OCI-LY1 (cell line): ENCODE measurements at regions not wholly inside any gene's neighbourhood (a gene's known extent, or its start where the extent isn't known, plus 50 kb on each side); places are given as distances from the start of the nearest gene placed in this dataset.

Experiments used
- H2AFZ ChIP-seq: fragments of 200-600 bp; sonication (generic), shearing (Covaris generic); 2 replicates; pipeline ENCODE4 v1.6.0; 2014; ENCODE audit warnings: antibody characterized with exemption, mild to moderate bottlenecking, low read length
- H3F3A ChIP-seq: fragments of 200-600 bp; sonication (generic), shearing (Covaris generic); 2 replicates; pipeline ENCODE4 v1.6.0; 2014; ENCODE audit warnings: mild to moderate bottlenecking, antibody characterized with exemption, low read length, moderate library complexity; ENCODE audit not compliant: insufficient read depth
- H3K27ac ChIP-seq: fragments of 200-600 bp; sonication (generic); 2 replicates; pipeline ENCODE4 v1.5.1; 2014; ENCODE audit warnings: low read length, mixed run types, mild to moderate bottlenecking, low read depth; ENCODE audit not compliant: poor library complexity, severe bottlenecking
- H3K27me3 ChIP-seq: fragments of 200-600 bp; sonication (generic); 2 replicates; pipeline ENCODE4 v1.6.0; 2014; ENCODE audit warnings: antibody characterized with exemption, mild to moderate bottlenecking, low read length, moderate library complexity; ENCODE audit not compliant: insufficient read depth
- H3K36me3 ChIP-seq: fragments of 200-600 bp; sonication (generic); 2 replicates; pipeline ENCODE4 v1.6.1; 2014; ENCODE audit warnings: mild to moderate bottlenecking, antibody characterized with exemption, low read length, moderate library complexity, mixed read lengths; ENCODE audit not compliant: insufficient read depth
- H3K4me1 ChIP-seq: fragments of 200-600 bp; sonication (generic); 2 replicates; pipeline ENCODE4 v1.5.1; 2014; ENCODE audit warnings: mild to moderate bottlenecking, low read length, moderate library complexity; ENCODE audit not compliant: insufficient read depth, severe bottlenecking
- H3K4me2 ChIP-seq: fragments of 200-600 bp; sonication (generic), shearing (Covaris generic); 2 replicates; pipeline ENCODE4 v1.6.1; 2014; ENCODE audit warnings: low read length
- H3K4me3 ChIP-seq: fragments of 200-600 bp; sonication (generic); 2 replicates; pipeline ENCODE4 v1.5.1; 2014; ENCODE audit warnings: low read length, low read depth, mild to moderate bottlenecking, mixed read lengths; ENCODE audit not compliant: poor library complexity, severe bottlenecking
- H3K79me2 ChIP-seq: fragments of 200-600 bp; shearing (Covaris generic); 2 replicates; pipeline ENCODE4 v1.6.1; 2016; ENCODE audit warnings: mixed run types, low read length, mixed read lengths; ENCODE audit not compliant: insufficient read depth
- H3K9ac ChIP-seq: fragments of 200-600 bp; sonication (generic), shearing (Covaris generic); 2 replicates; pipeline ENCODE4 v1.6.1; 2014; ENCODE audit warnings: mild to moderate bottlenecking, low read length, mixed read lengths
- H3K9me2 ChIP-seq: fragments of 200-600 bp; sonication (generic), shearing (Covaris generic); 2 replicates; pipeline ENCODE4 v1.6.1; 2014; ENCODE audit warnings: low read depth, mild to moderate bottlenecking, low read length, mixed read lengths
- H3K9me3 ChIP-seq: fragments of 200-600 bp; shearing (Covaris generic); 2 replicates; pipeline ENCODE4 v1.6.1; 2014; ENCODE audit warnings: low read length, mixed read lengths
- H4K20me1 ChIP-seq: fragments of 200-600 bp; sonication (generic), shearing (Covaris generic); 2 replicates; pipeline ENCODE4 v1.6.0; 2016; ENCODE audit warnings: mild to moderate bottlenecking, low read length; ENCODE audit not compliant: insufficient read depth
- EZH2 ChIP-seq: fragments of 200-600 bp; sonication (generic), shearing (Covaris generic); IDR thresholded peaks from 2 replicates; pipeline ENCODE4 v1.8.0; 2017; ENCODE audit warnings: borderline replicate concordance, mixed run types, mild to moderate bottlenecking, antibody characterized with exemption, low read length, moderate library complexity, mixed read lengths
- TF ChIP-seq, protein P1 (sequence below): fragments of 200-600 bp; sonication (generic), shearing (Covaris generic); IDR thresholded peaks from 2 replicates; pipeline ENCODE4 v1.5.1; 2017; ENCODE audit warnings: mild to moderate bottlenecking, antibody characterized with exemption, low read length, moderate library complexity, mixed read lengths

DNA sequence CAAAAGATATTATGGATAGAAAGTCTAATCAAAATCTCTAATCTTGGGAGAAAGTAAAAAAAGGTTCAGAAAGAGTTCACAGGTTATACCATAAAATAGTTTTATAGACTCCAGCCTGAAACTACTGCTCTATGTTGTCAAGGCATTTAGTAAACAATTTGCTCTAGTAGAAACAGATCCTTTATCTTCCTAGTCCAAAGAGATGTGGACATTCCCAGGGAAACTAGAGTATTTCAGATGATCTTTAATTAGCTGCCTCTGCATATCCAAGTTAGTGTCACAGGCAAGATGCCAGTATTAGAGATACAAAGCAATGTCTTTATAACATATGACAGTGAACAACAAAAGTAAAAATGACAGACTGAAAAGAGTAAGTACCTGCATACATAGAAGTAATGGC, 708.6 kb downstream of the CCDC85A start:
- no peaks in the 10 kb centered on the region for H4K20me1 ChIP-seq
- no peaks in the 10 kb centered on the region for H3K4me1 ChIP-seq
- H3K27ac ChIP-seq, result no peak overlapping the region
- H3F3A ChIP-seq, result no peaks in the 10 kb centered on the region
- TF ChIP-seq, protein P1, sequence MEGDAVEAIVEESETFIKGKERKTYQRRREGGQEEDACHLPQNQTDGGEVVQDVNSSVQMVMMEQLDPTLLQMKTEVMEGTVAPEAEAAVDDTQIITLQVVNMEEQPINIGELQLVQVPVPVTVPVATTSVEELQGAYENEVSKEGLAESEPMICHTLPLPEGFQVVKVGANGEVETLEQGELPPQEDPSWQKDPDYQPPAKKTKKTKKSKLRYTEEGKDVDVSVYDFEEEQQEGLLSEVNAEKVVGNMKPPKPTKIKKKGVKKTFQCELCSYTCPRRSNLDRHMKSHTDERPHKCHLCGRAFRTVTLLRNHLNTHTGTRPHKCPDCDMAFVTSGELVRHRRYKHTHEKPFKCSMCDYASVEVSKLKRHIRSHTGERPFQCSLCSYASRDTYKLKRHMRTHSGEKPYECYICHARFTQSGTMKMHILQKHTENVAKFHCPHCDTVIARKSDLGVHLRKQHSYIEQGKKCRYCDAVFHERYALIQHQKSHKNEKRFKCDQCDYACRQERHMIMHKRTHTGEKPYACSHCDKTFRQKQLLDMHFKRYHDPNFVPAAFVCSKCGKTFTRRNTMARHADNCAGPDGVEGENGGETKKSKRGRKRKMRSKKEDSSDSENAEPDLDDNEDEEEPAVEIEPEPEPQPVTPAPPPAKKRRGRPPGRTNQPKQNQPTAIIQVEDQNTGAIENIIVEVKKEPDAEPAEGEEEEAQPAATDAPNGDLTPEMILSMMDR, result no peak
- no peak for TF ChIP-seq EZH2
- H3K9me3 ChIP-seq, result no peaks in the 10 kb centered on the region
- no peaks in the 10 kb centered on the region for H3K79me2 ChIP-seq
- H3K9ac ChIP-seq, result no peak overlapping the region
- no peak overlapping the region for H2AFZ ChIP-seq
- H3K4me3 ChIP-seq, result no peak overlapping the region
- H3K36me3 ChIP-seq, result no peaks in the 10 kb centered on the region
- H3K9me2 ChIP-seq, result no peaks in the 10 kb centered on the region
- H3K4me2 ChIP-seq, result no peak overlapping the region
- H3K27me3 ChIP-seq, result no peaks in the 10 kb centered on the region

DNA sequence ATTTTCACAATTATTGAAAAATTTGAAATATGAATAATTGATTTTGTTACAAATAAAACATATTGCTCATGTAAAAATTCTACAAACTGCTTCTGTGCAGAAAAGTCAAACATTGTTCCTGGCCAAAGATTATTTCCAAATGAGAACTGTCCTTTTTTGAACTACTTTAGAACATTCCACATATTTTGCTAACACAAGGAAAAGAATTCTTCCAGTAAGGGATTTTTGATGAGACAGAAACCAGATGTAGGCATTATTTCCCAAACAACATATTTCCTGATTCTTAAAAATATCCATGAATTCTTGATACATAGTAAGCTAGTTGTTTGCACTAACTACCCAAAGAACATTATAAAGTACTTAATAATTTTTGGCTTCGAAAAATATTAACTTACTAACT, 715.2 kb downstream of the CCDC85A start:
- Histone ChIP-seq H3K9me2 (no peaks in the 10 kb centered on the region), H3K9ac (no peak overlapping the region), H3K4me3 (no peak overlapping the region), H3K4me1 (no peaks in the 10 kb centered on the region), H3K79me2 (no peaks in the 10 kb centered on the region), H3K9me3 (no peaks in the 10 kb centered on the region), H4K20me1 (no peaks in the 10 kb centered on the region), H3F3A (no peaks in the 10 kb centered on the region), H3K4me2 (no peak overlapping the region), H3K27me3 (no peaks in the 10 kb centered on the region), H3K27ac (no peak overlapping the region), H2AFZ (no peak overlapping the region), H3K36me3 (no peaks in the 10 kb centered on the region)
- TF ChIP-seq EZH2, result no peak
- TF ChIP-seq, protein P1, result no peak

DNA sequence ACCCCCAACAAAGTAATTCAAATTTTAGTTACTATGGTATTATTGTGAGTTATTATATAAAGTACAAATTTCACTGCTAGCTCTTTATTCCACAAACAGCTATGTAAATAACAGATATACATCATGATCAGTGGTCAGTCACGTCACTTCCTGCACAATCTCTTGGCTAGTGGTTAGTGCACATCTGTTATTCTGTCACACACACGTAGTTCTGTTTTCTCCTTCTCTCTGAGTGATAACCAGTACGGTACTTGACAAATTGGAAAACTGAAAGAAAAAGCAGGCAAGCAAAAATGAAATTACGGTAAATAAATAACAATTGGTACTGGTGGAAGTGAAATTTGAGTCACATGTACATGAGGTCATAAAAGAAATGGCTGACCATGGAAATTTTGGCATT, 728.7 kb downstream of the CCDC85A start:
- H2AFZ ChIP-seq, result no peak overlapping the region
- no peaks in the 10 kb centered on the region for H3K4me1 ChIP-seq
- no peak overlapping the region for H3K4me3 ChIP-seq
- no peaks in the 10 kb centered on the region for H3K79me2 ChIP-seq
- no peak overlapping the region for H3K9ac ChIP-seq
- H3K27ac ChIP-seq, result no peak overlapping the region
- no peaks in the 10 kb centered on the region for H3K9me2 ChIP-seq
- no peaks in the 10 kb centered on the region for H3F3A ChIP-seq
- no peaks in the 10 kb centered on the region for H3K36me3 ChIP-seq
- H3K9me3 ChIP-seq, result no peaks in the 10 kb centered on the region
- TF ChIP-seq, protein P1, result no peak
- no peak for TF ChIP-seq EZH2
- no peak overlapping the region for H3K4me2 ChIP-seq
- no peaks in the 10 kb centered on the region for H4K20me1 ChIP-seq
- H3K27me3 ChIP-seq, result no peaks in the 10 kb centered on the region
